Lower leg skin (tissue), 4 donors: ENCODE measurements at regions not wholly inside any gene's neighbourhood (a gene's known extent, or its start where the extent isn't known, plus 50 kb on each side); places are given as distances from the start of the nearest gene placed in this dataset.

Source experiments
- DNase-seq, 2 donors: peaks; one replicate each; pipeline ENCODE4 v3.0.0-alpha.2; 2019; ENCODE audit warnings: low spot score in 2 of 2
- H3K4me3 ChIP-seq: fragments of 200-600 bp; sonication (generic); 2 replicates; pipeline ENCODE4 v1.5.1; 2017; ENCODE audit warnings: mild to moderate bottlenecking, low read depth; ENCODE audit not compliant: poor library complexity, severe bottlenecking
- CTCF ChIP-seq, 3 donors: fragments of 450-650 bp; IDR thresholded peaks; one replicate each; pipeline ENCODE4 v1.5.1; 2016; ENCODE audit warnings: antibody characterized with exemption in 3 of 3, mild to moderate bottlenecking in 3 of 3, moderate library complexity in 2 of 3
- POLR2A ChIP-seq, 2 donors: fragments of 450-650 bp; IDR thresholded peaks; one replicate each; pipeline ENCODE4 v1.6.1; 2016 to 2017; ENCODE audit warnings: antibody characterized with exemption in 2 of 2, mild to moderate bottlenecking in 1 of 2, moderate library complexity in 1 of 2
- WGBS, 2 donors: methylation state at CpG; one replicate each; pipeline ENCODE4 v1.1.5; 2018; 5-methylcytosine and 5-hydroxymethylcytosine counted together
- intact Hi-C: fragments of 100-400 bp; cut with DNase I; formaldehyde crosslinking; loops from one replicate; pipeline ENCODE4 v1.15.0; 2023; ENCODE audit warnings: low total_unique reads

DNA sequence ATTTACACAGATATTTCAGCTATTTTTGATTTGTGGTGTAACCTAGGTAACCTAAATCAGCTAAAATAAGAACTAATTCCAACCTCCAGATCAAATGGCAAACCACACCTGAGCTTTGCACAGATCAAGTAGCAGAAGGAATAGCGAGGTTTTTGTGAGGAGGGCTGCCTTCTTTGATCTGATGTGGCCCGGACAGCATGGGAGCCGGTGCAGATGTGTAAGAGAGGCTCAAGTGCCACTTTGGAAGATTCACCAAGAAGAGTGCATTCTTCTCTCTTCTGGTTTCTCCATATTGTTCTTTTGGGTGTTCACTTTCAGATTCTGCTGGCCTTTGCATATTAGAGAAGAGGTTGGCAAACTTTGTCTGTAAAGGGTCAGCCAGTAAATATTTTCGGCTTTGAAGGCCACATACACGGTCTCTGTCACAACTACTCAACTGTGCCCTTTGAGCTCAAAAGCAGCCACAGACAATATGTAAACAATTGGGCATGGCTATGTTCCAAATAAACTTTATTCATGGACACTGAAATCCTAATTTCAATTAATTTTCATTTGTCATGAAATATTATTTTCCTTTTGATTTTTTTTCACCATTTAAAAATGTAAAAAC, 78.9 kb upstream of the FAM9C start:
- WGBS, 2 donors: 69 to 79% methylated on average over 5 of the region's 5 CpGs
- TF ChIP-seq POLR2A (IDR thresholded peaks at IDR 0.05) (no peak), CTCF (IDR thresholded peaks at IDR 0.05) (no peak)
- H3K4me3 ChIP-seq: no peak overlapping the region
- DNase-seq: no peak
- intact Hi-C loops: no loop called here

GRCh38 chrX:13121020-13121555, 76.7 kb upstream of the FAM9C start:
- no peak overlapping the region for H3K4me3 ChIP-seq
- intact Hi-C loops: no loop called here
- no peak for DNase-seq
- no peak for TF ChIP-seq POLR2A (IDR thresholded peaks at IDR 0.05)
- no peak for TF ChIP-seq CTCF (IDR thresholded peaks at IDR 0.05)
- WGBS, 2 donors: 71 to 76% methylated on average over 1 of the region's 1 CpG

DNA sequence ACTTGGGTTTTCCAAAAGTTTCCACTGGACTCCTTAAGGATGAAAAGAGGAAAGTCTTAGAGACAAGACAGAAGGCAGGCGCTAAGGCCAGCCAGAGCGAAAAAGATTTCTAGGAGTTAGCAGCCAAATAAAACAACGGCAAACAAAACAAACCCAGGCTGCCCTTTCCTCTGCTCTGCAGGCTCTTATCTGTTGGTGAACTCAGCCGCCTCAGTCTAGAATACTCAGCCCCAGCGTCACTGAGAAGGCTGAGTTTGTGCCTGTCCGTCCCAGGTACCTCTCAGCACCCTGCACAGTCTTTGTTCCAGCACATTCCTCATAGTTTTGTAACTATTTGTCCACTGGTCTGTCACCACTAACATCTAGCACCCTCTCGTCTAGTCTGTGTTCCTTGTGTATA, 75.6 kb upstream of the FAM9C start:
- intact Hi-C loops: no loop called here
- no peak for TF ChIP-seq POLR2A (IDR thresholded peaks at IDR 0.05)
- TF ChIP-seq CTCF (IDR thresholded peaks at IDR 0.05): no peak
- H3K4me3 ChIP-seq: no peak overlapping the region
- WGBS, 2 donors: 67 to 80% methylated on average over 7 of the region's 7 CpGs
- no peak for DNase-seq

DNA sequence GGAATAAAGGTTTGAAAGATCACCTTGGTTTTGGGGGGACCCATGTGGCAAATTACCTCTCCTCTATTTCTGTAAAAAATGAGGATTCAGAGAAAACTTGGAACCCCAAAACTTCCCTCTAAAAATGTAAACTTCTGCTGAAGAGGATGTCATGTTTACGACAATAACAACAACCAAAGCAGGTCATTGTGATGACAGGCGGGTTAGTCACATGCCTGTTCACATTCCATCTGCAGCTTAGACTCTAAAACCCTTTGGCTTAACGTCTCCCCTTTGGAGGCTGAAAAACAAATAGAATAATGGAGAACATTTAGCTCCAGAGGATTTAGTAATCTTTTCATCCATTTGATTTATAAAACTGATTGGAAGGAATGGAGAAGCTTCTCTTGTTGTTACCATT, 75.0 kb upstream of the FAM9C start:
- intact Hi-C loops: no loop called here
- no peak overlapping the region for H3K4me3 ChIP-seq
- DNase-seq: no peak
- TF ChIP-seq CTCF (IDR thresholded peaks at IDR 0.05) (no peak), POLR2A (IDR thresholded peaks at IDR 0.05) (no peak)
- WGBS, 2 donors: 55 to 59% methylated on average over 3 of the region's 3 CpGs

DNA sequence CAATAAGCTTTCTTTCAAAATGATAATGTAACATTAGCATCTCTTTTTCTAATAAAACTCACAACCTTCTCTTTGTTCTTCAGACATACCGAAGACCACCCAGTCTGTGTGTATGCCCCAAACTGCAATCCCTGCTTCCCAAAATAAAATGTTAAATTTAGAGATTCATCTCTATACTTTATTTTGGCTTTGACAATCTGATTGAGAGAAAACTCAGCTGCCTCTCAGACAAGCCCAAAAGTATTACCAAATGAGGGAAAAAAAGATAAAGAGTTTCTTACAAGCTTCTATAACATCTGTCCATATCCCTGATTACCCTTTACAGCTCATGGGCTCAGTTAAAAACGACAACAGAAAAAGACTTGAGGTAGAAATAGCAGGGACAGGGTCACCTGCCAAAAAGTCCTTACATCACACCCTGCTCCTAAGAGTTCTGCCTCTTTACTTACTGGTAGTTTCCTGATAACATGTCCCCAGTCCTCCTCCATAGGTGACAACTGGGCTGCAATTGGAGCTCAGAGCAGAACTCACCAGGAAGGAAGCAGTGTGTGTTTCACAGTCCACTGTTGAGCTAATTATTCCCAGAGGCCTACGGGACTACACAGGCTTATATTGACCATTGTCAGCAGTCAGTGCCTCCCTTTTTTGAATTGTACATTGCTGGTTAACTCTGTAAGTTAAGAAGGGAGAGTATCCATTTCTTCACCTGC, 70.9 kb upstream of the FAM9C start:
- no peak for TF ChIP-seq CTCF (IDR thresholded peaks at IDR 0.05)
- no peak for TF ChIP-seq POLR2A (IDR thresholded peaks at IDR 0.05)
- WGBS, 2 donors: 72 to 76% methylated on average over 3 of the region's 3 CpGs
- DNase-seq: no peak
- no peak overlapping the region for H3K4me3 ChIP-seq
- intact Hi-C loops: no loop called here
